OCI-LY1 (cell line): ENCODE measurements at regions not wholly inside any gene's neighbourhood (a gene's known extent, or its start where the extent isn't known, plus 50 kb on each side); places are given as distances from the start of the nearest gene placed in this dataset.

Source experiments
- EZH2 ChIP-seq: fragments of 200-600 bp; sonication (generic), shearing (Covaris generic); IDR thresholded peaks from 2 replicates; pipeline ENCODE4 v1.8.0; 2017; ENCODE audit warnings: borderline replicate concordance, mixed run types, mild to moderate bottlenecking, antibody characterized with exemption, low read length, moderate library complexity, mixed read lengths
- TF ChIP-seq, protein P1 (sequence below): fragments of 200-600 bp; sonication (generic), shearing (Covaris generic); IDR thresholded peaks from 2 replicates; pipeline ENCODE4 v1.5.1; 2017; ENCODE audit warnings: mild to moderate bottlenecking, antibody characterized with exemption, low read length, moderate library complexity, mixed read lengths

DNA sequence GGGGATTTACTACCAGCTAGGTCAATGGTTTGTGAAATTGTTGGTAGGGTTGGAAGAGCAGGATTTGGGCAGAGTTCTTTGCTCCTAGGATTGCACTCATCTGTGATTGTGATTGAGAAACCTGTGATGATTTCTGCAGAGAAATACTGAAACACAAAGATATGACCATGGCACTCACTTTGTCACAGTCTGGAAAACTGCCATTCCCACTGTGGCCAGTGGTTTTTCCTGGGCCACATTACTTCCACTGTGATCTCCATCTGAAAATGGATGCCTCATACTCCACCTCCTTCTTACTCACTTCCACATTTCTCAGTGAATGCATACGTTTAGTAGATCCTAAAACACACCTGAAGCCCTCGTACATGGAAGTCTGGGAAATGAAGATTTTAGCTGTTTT is 593.2 kb downstream of the LMO7 start:
- TF ChIP-seq, protein P1, sequence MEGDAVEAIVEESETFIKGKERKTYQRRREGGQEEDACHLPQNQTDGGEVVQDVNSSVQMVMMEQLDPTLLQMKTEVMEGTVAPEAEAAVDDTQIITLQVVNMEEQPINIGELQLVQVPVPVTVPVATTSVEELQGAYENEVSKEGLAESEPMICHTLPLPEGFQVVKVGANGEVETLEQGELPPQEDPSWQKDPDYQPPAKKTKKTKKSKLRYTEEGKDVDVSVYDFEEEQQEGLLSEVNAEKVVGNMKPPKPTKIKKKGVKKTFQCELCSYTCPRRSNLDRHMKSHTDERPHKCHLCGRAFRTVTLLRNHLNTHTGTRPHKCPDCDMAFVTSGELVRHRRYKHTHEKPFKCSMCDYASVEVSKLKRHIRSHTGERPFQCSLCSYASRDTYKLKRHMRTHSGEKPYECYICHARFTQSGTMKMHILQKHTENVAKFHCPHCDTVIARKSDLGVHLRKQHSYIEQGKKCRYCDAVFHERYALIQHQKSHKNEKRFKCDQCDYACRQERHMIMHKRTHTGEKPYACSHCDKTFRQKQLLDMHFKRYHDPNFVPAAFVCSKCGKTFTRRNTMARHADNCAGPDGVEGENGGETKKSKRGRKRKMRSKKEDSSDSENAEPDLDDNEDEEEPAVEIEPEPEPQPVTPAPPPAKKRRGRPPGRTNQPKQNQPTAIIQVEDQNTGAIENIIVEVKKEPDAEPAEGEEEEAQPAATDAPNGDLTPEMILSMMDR: no peak
- TF ChIP-seq EZH2: no peak
